ENCODE measurements at regions not wholly inside any gene's neighbourhood (a gene's known extent, or its start where the extent isn't known, plus 50 kb on each side); places are given as distances from the start of the nearest gene placed in this dataset.
A peak's percentile ranks its signal among the peaks of the same experiment; 100 is the strongest.
"Not testable (repeated sequence)": the region's sequence is repeated elsewhere in the genome, so short reads cannot be mapped to it uniquely, and the experiment has no call there.

DNA sequence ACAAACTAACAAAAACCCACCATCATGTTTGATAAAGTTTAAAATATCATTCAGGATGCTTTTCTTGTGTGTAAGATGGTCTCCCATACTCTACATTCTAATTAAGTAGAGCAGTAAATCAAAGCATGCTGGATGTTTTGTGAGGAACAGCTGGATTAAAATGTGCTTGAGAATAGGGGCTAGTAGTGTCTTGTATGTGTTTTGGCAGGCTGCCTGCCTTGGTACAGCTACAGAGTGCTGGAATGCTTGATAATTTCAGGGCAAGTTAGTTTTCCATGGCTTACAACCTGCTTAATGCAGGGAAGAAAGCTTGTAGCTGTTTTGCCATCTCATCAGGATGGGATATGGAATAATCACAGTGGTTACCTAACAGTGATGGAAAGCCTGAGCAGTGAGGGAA lies 636.6 kb upstream of the MMS22L start:
- peak; percentile 3 for DNase-seq

DNA sequence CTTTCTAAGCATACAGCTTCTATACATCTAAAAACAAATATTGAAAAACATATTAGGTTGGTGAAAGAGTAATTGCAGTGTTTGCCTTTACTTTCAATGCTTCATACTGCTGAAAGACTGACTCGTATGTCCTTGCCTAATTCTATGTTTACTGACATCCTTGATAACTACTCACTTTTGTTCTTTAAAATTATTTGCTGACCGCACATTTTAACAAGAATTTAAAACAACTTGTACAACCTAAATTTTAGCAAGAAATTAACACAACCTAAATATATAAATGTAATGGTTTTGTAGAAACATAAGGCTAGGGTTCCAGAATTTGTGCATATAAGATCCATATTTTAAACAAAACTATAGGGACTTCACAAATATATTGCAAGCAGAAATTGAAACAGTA lies 640.2 kb upstream of the MMS22L start:
- no peak for DNase-seq

DNA sequence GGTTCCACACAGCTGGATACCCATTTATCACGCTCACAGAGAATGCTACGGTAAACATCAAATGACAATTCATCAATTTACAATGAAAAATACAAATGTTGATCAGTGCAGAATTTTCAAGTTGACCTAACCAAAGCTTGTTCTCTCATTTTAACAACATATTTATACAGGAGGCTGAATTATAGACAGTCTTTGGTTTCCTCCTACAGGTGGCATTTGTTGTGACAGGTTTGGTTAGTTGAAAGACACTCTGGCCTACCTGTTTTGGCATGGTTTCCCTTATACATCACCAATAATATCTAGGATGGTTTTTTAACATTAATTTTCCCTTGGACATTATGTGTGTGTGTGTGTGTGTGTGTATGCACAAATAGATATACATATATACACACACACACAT lies 642.5 kb upstream of the MMS22L start:
- no peak for DNase-seq

DNA sequence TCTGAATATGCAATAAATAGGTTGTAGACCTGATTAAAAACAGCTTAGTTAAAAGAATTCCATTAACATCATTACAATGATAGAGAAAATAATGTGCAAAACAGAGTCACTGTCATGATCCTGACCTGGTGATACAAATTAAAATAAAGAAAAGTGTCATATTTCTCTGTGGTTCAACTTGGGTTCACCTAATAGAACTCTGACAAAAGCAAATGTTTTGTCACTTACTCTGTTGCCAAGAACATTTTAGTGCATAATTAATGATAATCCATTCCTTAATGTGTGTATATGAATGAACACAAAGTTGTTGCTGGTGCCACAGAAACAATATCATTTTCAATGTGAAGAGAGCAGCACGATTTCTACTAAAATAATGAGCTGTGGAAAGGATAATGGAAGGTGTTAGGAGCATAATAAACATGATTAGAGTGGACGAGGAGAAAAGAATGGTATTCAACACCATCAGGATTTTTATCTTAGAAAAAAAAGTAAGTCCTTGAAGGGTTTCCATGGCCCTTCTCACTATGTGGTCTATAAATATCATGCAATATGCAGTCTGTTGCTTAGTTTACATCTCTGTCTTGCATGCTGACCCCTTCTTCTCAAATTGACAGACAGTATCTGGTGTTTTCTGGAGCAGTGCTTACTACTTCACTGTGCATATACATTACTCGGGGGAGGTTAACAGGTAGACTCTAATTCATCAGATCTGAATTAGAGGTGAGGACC lies 656.6 kb upstream of the MMS22L start:
- DNase-seq: no peak

DNA sequence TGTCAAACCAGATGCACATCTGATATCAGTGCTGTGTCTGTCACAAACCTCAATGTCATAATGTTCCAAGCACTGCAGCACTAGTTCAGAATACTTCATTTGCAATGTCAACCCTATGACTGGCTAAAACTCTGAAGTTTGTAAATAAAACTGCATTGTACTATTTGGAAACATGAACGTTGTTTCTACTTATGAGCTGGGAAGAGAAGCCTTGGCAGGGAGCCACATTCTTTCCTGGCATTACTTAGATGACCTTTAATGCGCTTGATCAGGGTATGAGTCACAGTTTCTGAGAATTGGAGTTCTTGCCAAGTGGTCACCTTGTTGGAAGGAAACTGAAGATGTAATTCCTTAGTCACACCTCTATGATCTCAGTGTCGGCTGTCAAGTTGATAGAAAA lies 664.8 kb upstream of the MMS22L start:
- DNase-seq: peak; percentile 24

DNA sequence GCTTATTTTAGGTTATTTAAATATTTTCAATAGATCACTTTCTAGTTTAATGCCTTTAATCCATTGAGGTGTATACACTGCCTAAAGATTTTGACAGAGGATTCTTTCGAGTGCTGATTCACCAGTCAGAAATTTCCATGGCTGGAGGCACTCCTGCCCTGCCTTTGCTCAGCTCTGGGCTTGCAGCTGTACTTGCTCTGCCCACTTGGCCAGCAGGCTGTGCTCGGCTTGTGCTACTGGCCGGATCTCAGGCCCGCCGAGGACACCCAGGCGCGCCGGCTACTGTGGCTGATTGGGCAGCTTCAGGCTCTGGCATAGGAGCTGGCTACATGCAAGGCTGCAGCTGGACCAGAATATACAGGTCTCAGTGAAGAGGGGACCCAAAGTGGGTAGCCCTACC lies 675.1 kb upstream of the MMS22L start:
- DNase-seq: no peak

DNA sequence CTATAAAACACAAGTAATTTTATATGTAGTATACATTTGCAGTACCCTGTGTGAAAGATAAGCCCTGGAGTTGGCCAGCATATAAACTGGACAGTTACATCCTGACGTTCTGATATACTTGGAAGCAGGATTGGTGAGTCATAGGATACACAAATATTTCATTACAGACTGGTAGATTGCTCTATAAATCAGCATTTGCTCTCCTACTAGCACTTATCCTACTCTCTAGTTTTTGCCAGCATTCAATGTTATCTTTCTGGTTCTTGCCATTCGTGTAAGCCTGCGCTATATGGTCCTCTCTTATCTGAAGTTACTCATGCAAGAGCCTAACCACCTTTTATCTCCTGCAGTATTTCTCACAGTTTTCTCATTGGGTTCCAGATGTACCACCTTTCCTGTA lies 680.2 kb upstream of the MMS22L start:
- DNase-seq: peak; percentile 35

DNA sequence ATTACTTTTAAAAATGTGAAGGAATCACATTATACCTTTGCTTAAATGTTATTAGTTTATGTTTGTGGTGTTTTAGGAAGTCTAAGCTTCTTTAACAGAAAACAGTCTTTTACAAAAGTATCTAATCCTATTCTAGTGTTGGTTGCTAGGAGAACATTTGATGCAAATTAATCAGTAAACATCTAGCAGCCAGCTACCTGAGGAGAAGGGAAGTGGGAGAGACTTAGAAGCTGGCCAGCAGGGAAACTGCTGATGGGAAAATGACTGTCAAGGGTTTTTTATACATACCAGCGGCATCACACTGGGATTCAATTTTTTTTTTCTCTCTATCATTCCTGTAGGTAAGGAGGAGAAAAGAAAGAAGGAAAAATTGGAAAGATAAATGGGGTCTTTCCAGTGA lies 686.0 kb upstream of the MMS22L start:
- no peak for DNase-seq

DNA sequence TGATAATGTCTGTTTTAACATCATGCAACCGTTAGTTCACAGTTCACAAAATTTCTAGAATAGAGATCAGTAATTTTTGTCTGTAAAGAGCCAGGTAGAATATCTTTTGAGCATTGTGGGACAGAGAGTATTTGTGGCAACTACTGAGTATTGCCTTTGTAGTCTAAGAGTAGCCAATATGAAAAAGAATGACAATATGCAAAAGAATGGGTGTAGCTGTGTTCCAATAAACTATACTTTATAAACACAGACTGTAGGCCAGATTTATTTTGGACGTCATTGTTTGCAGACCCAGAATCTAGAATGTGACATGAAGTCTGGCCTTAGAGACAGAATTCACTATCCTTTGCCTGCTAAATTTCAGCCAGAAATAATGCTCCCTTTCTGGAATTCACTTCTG lies 694.1 kb upstream of the MMS22L start:
- DNase-seq: no peak

DNA sequence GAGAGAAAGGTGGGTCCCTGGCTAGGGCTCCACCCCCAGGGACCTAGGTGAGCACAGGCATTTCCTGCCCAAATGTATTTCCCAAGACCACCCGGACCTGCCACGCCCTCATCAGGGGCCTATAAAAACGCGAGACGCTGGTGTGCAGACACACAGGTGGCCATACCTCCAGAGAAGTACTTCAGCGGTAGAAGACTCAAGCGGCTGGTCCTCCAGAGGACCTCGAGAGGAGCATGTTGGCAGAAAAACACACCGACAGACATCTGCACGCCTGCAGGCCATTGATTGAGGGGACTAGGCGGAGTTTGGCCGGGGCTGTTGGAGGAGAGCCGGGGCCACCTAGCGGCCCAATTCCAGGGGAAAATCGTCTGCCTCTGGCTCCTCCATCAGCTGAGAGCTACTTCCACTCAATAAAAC lies 695.8 kb upstream of the MMS22L start:
- DNase-seq: no peak

DNA sequence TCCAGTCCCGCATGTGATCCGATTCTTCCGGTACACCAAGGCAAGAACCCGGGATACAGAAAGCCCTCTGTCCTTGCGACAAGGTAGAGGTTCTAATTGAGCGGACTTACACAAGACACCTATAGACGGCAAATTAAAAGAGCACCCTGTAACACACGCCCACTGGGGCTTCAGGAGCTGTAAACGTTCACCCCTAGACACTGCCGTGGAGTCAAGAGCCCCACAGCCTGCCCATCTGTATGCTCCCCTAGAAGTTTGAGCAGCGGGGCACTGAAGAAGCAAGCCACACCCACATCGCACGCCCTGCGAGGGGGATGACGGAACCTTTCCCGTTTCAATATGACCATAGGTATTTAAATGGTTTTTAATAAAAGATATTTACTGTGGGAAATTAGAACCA lies 696.3 kb upstream of the MMS22L start:
- not testable (repeated sequence) for DNase-seq

DNA sequence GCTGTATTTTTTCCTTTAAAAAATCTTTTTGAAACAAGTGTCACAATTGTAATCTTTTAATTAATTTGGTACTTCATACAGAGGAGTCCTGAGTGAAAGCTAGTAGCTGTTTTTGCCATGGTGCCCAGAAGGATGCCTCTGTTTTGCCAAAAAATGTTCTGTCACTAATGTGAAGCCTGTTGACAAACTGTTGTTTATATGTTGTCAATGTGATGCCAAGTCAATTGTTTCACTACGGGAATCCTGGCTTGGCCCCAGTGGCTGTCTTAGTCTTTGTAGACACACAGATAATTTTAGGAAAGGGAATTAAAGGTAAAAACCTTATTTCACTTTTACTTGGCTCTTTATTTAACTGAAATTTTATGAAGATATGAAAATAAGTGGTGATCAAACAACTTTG lies 706.4 kb upstream of the MMS22L start:
- DNase-seq: no peak

DNA sequence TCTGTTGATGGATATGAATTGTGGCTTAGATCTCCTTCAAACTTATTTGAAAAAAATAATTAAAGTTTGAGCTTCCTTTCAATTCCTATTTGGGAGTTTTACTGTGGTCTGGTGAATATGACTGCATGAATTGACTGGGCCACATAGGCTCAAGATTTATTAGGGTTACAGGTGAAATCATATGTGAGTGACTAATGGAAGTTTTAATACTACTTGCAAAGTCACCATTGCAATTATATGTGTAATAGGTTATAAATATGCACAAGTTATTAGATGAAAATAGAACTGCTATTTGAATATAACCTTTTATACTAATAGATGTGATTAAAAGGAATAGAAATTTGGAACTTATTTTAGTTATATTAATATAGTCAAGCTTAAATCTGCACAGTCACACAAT lies 712.1 kb upstream of the MMS22L start:
- no peak for DNase-seq

DNA sequence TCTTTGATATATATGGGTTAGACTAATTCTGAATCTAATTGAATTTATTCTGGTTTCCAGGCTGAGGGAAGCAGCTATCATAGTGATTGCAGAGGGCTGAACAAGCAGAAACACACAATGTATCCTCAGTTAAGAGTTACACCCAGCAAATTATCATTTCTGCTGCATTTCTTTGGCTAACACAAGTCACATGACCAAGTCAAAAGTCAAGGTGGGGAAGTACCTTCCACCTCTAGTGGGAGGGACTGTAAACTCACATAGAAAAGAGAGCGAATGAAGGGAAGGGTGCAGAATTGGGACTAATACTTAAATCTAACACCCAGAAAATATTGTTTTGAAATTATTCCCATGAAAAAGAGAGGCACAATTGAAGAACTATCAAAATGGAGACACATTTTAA lies 719.7 kb upstream of the MMS22L start:
- no peak for DNase-seq

DNA sequence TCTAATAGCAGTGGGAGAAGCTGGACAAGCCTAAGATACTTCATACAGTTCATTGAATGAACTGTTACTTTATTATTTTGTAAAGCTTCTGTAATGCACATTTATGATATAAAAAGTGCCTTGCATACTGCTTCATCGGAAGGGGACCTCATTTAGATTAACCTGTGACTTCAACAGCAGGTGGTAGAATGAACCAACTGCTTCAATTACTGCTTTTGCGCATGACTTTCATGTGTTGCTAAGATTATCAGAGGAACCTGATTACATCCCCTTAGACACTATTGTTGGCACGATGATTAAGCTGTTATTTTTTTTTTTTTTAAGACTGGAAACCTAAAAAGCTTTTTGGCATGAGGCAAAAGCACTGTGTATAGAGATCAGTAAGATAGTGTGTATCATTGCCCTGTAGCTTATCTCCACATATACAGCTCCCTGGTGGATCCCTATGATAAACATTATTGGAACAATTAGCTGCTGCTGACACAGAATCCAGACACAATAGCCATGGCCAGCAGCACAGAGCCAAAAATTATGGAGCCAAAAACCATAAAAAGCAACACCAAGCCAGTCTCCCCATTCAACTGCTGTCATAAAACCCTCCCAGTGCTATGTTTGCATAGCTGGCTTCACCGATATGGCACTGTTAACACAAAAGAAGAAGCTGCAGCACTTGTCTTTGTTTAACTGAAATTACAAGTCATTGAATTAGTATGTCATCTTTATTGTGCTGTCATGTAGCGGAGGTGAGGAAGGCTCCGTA lies 731.6 kb upstream of the MMS22L start:
- DNase-seq: no peak

DNA sequence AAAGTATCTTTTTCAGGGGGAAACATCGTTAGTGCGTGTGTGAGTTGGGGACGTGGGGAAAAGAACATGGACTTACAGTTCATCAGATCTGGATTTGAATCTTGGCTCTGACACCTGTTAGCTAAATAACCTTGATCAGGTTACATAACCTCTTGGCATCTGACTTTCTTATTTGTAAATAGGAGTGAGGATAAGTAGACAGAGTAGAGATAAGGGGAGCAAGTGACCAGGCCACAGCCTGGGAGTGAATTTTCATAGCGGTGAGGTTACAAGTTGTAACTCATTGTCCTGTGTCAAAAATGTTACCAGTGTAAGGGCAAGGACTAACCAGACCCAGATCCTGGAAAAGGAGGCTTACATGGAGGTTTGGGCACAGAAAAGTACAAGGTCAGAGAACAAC lies 733.5 kb upstream of the MMS22L start:
- DNase-seq: no peak

DNA sequence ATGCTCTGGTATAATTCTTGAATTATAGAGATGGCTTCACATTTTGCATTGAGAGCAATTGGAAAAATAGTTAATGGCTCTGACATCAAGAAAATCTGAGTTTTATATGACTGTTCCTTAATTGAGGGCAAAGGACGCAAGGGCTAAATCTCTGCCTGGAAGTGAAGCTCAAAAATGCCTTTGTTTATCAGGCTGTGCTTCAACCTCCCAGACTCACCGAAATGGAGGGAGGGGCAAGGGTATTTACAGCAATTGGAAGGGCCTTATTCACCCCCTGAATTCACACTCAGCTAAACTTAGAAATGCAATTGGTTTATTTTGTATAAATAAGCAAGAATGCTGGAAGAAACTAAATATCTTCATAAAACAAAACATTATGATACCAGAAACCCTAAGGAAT lies 737.2 kb upstream of the MMS22L start:
- no peak for DNase-seq

DNA sequence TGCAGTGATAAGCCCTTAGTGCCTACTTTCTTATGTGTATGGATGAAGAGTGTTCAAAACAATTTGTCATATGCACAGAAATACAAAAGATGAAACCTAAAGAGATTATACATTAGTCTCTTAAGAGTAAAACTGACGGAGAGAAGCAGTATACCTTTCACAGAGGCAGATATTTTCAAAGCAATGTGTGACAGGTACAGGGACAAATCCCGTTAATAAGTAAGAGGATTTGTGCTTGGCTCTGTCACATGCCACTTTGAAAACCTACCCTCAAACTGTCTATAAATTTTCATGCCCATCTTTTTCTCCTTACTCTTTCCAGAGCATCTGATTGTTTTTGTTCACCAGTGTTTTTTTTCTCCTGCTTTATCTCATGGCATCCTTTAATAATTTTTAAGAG lies 741.3 kb upstream of the MMS22L start:
- DNase-seq: no peak

DNA sequence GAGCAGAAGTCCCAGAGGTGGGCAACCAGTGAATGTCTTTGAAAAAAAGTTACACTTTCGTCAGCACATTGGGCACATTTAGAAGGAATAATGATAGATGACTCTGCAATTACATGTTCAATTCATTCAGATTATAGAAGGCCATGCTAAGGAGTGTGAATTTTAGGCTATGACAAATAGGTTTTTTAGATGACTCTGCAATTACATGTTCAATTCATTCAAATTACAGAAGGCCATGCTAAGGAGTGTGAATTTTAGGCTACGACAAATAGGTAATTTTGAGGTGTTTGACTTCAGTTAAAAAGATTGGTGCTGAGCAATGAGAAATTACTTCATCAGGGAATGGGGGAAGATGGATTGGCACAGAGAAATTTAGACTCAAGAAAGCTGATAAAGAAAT lies 744.9 kb upstream of the MMS22L start:
- no peak for DNase-seq

DNA sequence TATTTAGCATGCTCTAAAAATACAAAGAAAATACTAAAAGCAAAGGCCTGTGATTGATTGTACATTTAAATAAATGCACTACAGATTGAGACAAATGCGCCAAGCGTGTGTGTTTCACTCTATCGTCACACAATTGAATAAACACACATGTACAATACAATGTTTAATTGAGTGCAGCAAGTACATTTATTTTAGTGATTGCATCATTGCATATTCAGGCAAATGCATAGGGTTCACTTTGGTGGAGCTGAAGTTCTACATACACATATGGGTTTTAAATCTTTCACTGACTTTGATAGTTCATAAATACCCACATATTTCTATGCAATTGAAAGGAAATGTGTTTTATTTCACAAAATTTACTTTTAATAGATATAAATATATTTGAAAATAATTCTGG lies 750.6 kb upstream of the MMS22L start:
- DNase-seq: no peak

DNA sequence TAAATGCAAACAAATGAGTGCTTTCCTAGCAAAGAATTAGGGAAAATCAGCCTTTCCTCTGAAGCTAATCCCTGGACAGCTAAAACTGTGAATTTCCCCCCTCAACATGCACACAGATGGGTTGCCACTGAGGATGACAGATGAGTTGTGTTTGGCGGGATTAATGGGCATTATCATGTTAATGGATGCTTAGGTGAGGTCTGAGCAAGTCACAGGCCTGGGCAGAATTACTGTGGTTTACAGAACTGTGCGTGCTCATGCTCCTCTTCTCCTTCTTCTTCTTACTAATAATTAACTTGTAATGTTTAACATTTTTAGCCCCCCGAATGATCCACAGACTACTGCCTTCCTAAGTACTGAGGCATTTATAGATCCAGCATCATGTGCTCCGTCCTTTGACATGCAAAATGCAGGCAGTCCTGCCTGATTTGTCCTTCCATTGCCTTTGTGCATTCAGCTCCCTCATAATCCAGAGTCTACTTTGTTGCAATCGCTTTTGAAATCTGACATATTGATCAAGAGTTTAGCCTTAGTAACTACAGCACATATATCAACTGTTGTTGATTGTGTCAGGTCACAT lies 753.4 kb upstream of the MMS22L start:
- DNase-seq: no peak

DNA sequence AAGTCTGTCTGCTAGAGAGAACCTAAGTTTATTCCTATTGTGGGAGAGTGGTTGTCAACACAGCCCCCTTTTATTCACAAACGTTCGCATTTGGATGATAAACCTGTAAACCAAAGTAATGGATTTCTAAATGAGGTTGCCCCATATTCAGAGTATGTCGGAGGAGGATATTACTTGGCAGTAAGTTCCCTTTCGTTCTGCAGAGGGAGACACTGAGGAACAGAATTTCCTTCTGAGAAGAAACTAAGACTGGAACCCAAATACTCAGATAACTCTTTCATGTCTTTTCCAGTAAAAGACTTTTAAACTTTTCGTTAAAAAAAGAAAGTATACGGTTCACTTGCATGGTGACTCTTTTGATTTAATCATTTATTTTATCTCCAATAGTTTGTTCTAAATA lies 754.6 kb upstream of the MMS22L start:
- DNase-seq: no peak

DNA sequence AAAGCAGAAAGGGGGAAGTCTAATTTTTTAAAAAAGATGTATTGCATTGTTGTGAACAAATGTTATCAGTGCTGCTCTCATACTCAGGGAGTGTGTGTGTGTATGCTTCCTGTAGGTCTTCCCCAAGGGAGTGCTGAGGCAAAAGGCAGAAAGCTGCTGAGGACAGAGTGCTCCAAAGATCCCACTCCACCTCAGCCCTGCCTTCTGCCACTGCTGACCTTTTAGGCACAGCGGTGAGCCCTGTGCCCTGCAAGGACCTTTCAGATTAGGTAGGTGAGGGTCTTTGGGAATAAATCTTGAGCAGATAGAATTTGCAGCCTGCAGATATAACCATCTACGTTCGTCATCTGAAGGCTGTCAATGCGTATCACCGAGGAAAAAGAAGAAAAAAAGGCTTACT lies 756.4 kb upstream of the MMS22L start:
- DNase-seq: no peak
